H9 (cell line): ENCODE measurements at regions not wholly inside any gene's neighbourhood (a gene's known extent, or its start where the extent isn't known, plus 50 kb on each side); places are given as distances from the start of the nearest gene placed in this dataset.

Source experiments
- DNase-seq: peaks from one replicate; pipeline ENCODE4 v3.0.0-alpha.2; 2017
- H2AFZ ChIP-seq: one replicate; pipeline ENCODE4 v1.6.1; 2013; ENCODE audit warnings: mild to moderate bottlenecking, low read length, control low read depth, moderate library complexity
- H2AK5ac ChIP-seq: 2 replicates; pipeline ENCODE4 v1.6.1; 2013; ENCODE audit warnings: low read length, control low read depth, mixed read lengths; ENCODE audit not compliant: insufficient read length
- H2BK120ac ChIP-seq: one replicate; pipeline ENCODE4 v1.6.1; 2013; ENCODE audit warnings: low read depth, mild to moderate bottlenecking, low read length, control low read depth, inconsistent platforms; ENCODE audit not compliant: poor library complexity, severe bottlenecking
- H2BK12ac ChIP-seq: 2 replicates; pipeline ENCODE4 v1.6.1; 2013; ENCODE audit warnings: low read length, control low read depth, mixed read lengths, low read depth; ENCODE audit not compliant: insufficient read length
- H2BK15ac ChIP-seq: 2 replicates; pipeline ENCODE4 v1.6.1; 2013; ENCODE audit warnings: low read depth, low read length, control low read depth
- H2BK20ac ChIP-seq: one replicate; pipeline ENCODE4 v1.6.1; 2013; ENCODE audit warnings: low read depth, mild to moderate bottlenecking, low read length, control low read depth, inconsistent platforms; ENCODE audit not compliant: poor library complexity, severe bottlenecking
- H2BK5ac ChIP-seq: 2 replicates; pipeline ENCODE4 v1.6.1; 2013; ENCODE audit warnings: low read length, control low read depth, mixed read lengths; ENCODE audit not compliant: insufficient read length
- H3K14ac ChIP-seq: 2 replicates; pipeline ENCODE4 v1.6.1; 2013; ENCODE audit warnings: low read length, control low read depth; ENCODE audit not compliant: insufficient read depth
- H3K18ac ChIP-seq: 2 replicates; pipeline ENCODE4 v1.6.1; 2013; ENCODE audit warnings: low read depth, mild to moderate bottlenecking, mixed read lengths, low read length, control low read depth; ENCODE audit not compliant: insufficient read length
- H3K23ac ChIP-seq: 2 replicates; pipeline ENCODE4 v1.6.1; 2013; ENCODE audit warnings: low read length, control low read depth, mixed read lengths, low read depth; ENCODE audit not compliant: insufficient read length
- H3K23me2 ChIP-seq: 2 replicates; pipeline ENCODE4 v1.6.1; 2013; ENCODE audit warnings: low read depth, mild to moderate bottlenecking, mixed read lengths, low read length, control low read depth; ENCODE audit not compliant: insufficient read length, poor library complexity, severe bottlenecking
- H3K27ac ChIP-seq: 2 replicates; pipeline ENCODE4 v1.5.1; 2013; ENCODE audit warnings: low read length, control low read depth, mixed read lengths, low read depth; ENCODE audit not compliant: insufficient read length
- H3K27me3 ChIP-seq: 2 replicates; pipeline ENCODE4 v1.6.1; 2013; ENCODE audit warnings: low read length, control low read depth, inconsistent platforms; ENCODE audit not compliant: insufficient read depth
- H3K4ac ChIP-seq: 2 replicates; pipeline ENCODE4 v1.6.1; 2013; ENCODE audit warnings: low read depth, mild to moderate bottlenecking, control low read depth, inconsistent platforms, low read length, moderate library complexity
- H3K4me1 ChIP-seq: 2 replicates; pipeline ENCODE4 v1.6.1; 2013; ENCODE audit warnings: low read length, control low read depth, inconsistent platforms; ENCODE audit not compliant: insufficient read depth
- H3K4me2 ChIP-seq: 2 replicates; pipeline ENCODE4 v1.6.1; 2013; ENCODE audit warnings: low read length, control low read depth, mixed read lengths; ENCODE audit not compliant: insufficient read length, insufficient read depth
- H3K56ac ChIP-seq: 2 replicates; pipeline ENCODE4 v1.6.1; 2013; ENCODE audit warnings: low read depth, mild to moderate bottlenecking, mixed read lengths, low read length, control low read depth; ENCODE audit not compliant: insufficient read length
- H3K79me1 ChIP-seq: 2 replicates; pipeline ENCODE4 v1.6.1; 2013; ENCODE audit warnings: low read depth, mild to moderate bottlenecking, moderate library complexity, low read length, control low read depth, inconsistent platforms; ENCODE audit not compliant: insufficient read depth, poor library complexity, severe bottlenecking
- H3K79me2 ChIP-seq: 2 replicates; pipeline ENCODE4 v1.6.1; 2013; ENCODE audit warnings: low read length, control low read depth, inconsistent platforms; ENCODE audit not compliant: insufficient read depth
- H3K9ac ChIP-seq: 2 replicates; pipeline ENCODE4 v1.6.1; 2013; ENCODE audit warnings: low read length, control low read depth, mixed read lengths; ENCODE audit not compliant: insufficient read length; ENCODE audit errors: extremely low read depth
- H3K9me3 ChIP-seq: one replicate; pipeline ENCODE4 v1.6.1; 2013; ENCODE audit warnings: low read depth, low read length, inconsistent platforms; ENCODE audit not compliant: control insufficient read depth
- H3T11ph ChIP-seq: one replicate; pipeline ENCODE4 v1.6.1; 2013; ENCODE audit warnings: mild to moderate bottlenecking, low read length, control low read depth, inconsistent platforms
- H4K20me1 ChIP-seq: one replicate; pipeline ENCODE4 v1.6.1; 2013; ENCODE audit not compliant: control insufficient read depth, insufficient read length, insufficient read depth
- H4K5ac ChIP-seq: 2 replicates; pipeline ENCODE4 v1.6.1; 2013; ENCODE audit warnings: low read depth, mild to moderate bottlenecking, mixed read lengths, low read length, control low read depth; ENCODE audit not compliant: insufficient read length
- H4K8ac ChIP-seq: replicated peaks from 2 replicates; pipeline ENCODE4 v1.6.1; 2013; ENCODE audit warnings: low read length, control low read depth, mixed read lengths, low read depth; ENCODE audit not compliant: insufficient read length
- H4K91ac ChIP-seq: 2 replicates; pipeline ENCODE4 v1.6.1; 2013; ENCODE audit warnings: low read depth, mild to moderate bottlenecking, moderate library complexity, mixed read lengths, low read length, control low read depth; ENCODE audit not compliant: insufficient read length
- H3K27ac Mint-ChIP-seq, 3 experiments: 2 replicates in 2 of 3; 3 replicates in 1 of 3; pipeline ENCODE4 v1.8.0; 2020 to 2021; ENCODE audit warnings: mixed read lengths in 3 of 3, mild to moderate bottlenecking in 1 of 3, moderate library complexity in 1 of 3
- H3K27me3 Mint-ChIP-seq: 2 replicates; pipeline ENCODE4 v1.8.0; 2021; ENCODE audit warnings: low read depth, mild to moderate bottlenecking, moderate library complexity, mixed read lengths
- H3K36me3 Mint-ChIP-seq, 3 experiments: 2 replicates in 2 of 3; 3 replicates in 1 of 3; pipeline ENCODE4 v1.8.0; 2020 to 2021; ENCODE audit warnings: low read depth in 3 of 3, mixed read lengths in 3 of 3; ENCODE audit not compliant: insufficient read depth in 1 of 3
- H3K4me1 Mint-ChIP-seq, 2 experiments: 2 replicates each; pipeline ENCODE4 v1.8.0; 2020; ENCODE audit warnings: mixed read lengths in 2 of 2
- H3K4me3 Mint-ChIP-seq, 2 experiments: 2 replicates in 1 of 2; 3 replicates in 1 of 2; pipeline ENCODE4 v1.8.0; 2020 to 2021; ENCODE audit warnings: mild to moderate bottlenecking in 2 of 2, mixed read lengths in 2 of 2, moderate library complexity in 1 of 2
- H3K9me3 Mint-ChIP-seq, 2 experiments: 2 replicates in 1 of 2; 3 replicates in 1 of 2; pipeline ENCODE4 v1.8.0; 2020; ENCODE audit warnings: mild to moderate bottlenecking in 2 of 2, mixed read lengths in 2 of 2, moderate library complexity in 1 of 2
- WGBS: extraction: QIAGEN DNeasy Blood & Tissue Kit; methylation state at CpG from one replicate; pipeline ENCODE4 v1.1.7; 2013; ENCODE audit warnings: missing lambda C conversion rate, low lambda C conversion rate, mixed read lengths; ENCODE audit not compliant: insufficient read length; ENCODE audit errors: extremely low coverage; 5-methylcytosine and 5-hydroxymethylcytosine counted together
- TF ChIP-seq, protein P1 (sequence below): fragments of 200-600 bp; sonication (generic); conservative IDR thresholded peaks from 3 replicates; pipeline ENCODE4 v1.8.0; 2021; ENCODE audit warnings: antibody characterized with exemption, mild to moderate bottlenecking

DNA sequence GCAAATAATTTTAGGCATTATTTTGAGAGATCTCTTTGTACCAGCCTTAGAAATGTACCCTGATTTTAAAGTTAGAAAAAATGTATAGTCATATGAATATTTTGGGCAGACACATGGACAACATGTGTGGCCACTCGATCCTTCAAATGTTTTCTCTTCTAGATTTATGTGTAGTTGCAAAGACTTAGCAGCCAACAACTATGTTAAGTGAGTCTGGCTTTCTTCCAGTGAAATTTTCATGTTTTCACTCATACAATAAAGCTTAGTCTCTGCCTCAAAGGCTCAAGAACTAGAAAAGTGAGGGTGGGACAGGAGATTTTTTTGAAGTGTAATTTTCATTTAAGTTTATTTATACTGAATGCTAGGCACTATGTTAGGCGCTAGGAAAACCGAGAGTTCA, 207.7 kb upstream of the DACH1 start:
- no peak overlapping the region for H3K9ac ChIP-seq
- no peak overlapping the region for H3K4ac ChIP-seq
- H4K8ac ChIP-seq, result no peak overlapping the region
- DNase-seq, result no peak
- H3K23me2 ChIP-seq, result no peaks in the 10 kb centered on the region
- no peak overlapping the region for H3T11ph ChIP-seq
- H3K27me3 ChIP-seq, result no peaks in the 10 kb centered on the region
- H3K4me2 ChIP-seq, result no peak overlapping the region
- H4K91ac ChIP-seq, result no peak overlapping the region
- TF ChIP-seq, protein P1, sequence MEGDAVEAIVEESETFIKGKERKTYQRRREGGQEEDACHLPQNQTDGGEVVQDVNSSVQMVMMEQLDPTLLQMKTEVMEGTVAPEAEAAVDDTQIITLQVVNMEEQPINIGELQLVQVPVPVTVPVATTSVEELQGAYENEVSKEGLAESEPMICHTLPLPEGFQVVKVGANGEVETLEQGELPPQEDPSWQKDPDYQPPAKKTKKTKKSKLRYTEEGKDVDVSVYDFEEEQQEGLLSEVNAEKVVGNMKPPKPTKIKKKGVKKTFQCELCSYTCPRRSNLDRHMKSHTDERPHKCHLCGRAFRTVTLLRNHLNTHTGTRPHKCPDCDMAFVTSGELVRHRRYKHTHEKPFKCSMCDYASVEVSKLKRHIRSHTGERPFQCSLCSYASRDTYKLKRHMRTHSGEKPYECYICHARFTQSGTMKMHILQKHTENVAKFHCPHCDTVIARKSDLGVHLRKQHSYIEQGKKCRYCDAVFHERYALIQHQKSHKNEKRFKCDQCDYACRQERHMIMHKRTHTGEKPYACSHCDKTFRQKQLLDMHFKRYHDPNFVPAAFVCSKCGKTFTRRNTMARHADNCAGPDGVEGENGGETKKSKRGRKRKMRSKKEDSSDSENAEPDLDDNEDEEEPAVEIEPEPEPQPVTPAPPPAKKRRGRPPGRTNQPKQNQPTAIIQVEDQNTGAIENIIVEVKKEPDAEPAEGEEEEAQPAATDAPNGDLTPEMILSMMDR, result no peak
- H4K5ac ChIP-seq, result no peak overlapping the region
- no peak overlapping the region for H3K27ac ChIP-seq
- Mint-ChIP-seq H3K9me3 (no peaks in the 10 kb centered on the region), H3K4me1 (peaks cover 0 to 4% of the 10 kb centered on the region in 2 experiments; a peak in 1 of 4 replicates), H3K36me3 (no peaks in the 10 kb centered on the region), H3K4me3 (no peak overlapping the region), H3K27ac (no peak overlapping the region), H3K27me3 (peaks cover 1% of the 10 kb centered on the region; the same call in 1 of the 2 replicates)
- no peak overlapping the region for H2BK12ac ChIP-seq
- H3K18ac ChIP-seq, result no peak overlapping the region
- no peak overlapping the region for H3K14ac ChIP-seq
- H3K79me2 ChIP-seq, result no peaks in the 10 kb centered on the region
- no peaks in the 10 kb centered on the region for H3K9me3 ChIP-seq
- no peak overlapping the region for H2AFZ ChIP-seq
- H3K4me1 ChIP-seq, result no peaks in the 10 kb centered on the region
- H3K56ac ChIP-seq, result no peak overlapping the region
- no CpG with 5 or more reads among the region's 3 CpGs for WGBS
- H4K20me1 ChIP-seq, result no peaks in the 10 kb centered on the region
- H3K23ac ChIP-seq, result no peak overlapping the region
- no peaks in the 10 kb centered on the region for H3K79me1 ChIP-seq
- H2BK20ac ChIP-seq, result no peak overlapping the region
- H2BK5ac ChIP-seq, result no peak overlapping the region
- H2AK5ac ChIP-seq, result no peak overlapping the region
- no peak overlapping the region for H2BK120ac ChIP-seq
- no peak overlapping the region for H2BK15ac ChIP-seq
